Endothelial cell of umbilical vein (primary cell): ENCODE measurements at regions not wholly inside any gene's neighbourhood (a gene's known extent, or its start where the extent isn't known, plus 50 kb on each side); places are given as distances from the start of the nearest gene placed in this dataset.

Experiments
- CTCF ChIP-seq, 2 donors: IDR thresholded peaks; 1 replicate in 1 of 2; 2 replicates in 1 of 2; pipeline ENCODE4 v1.5.1; 2011; ENCODE audit warnings: low read length in 2 of 2, mild to moderate bottlenecking in 2 of 2, moderate library complexity in 2 of 2, control low read depth in 1 of 2, inconsistent platforms in 1 of 2, low read depth in 1 of 2; ENCODE audit not compliant: insufficient read depth in 1 of 2; ENCODE audit errors: extremely low read depth in 1 of 2
- FOS ChIP-seq: IDR thresholded peaks from 2 replicates; pipeline ENCODE4 v1.6.1; 2011; ENCODE audit warnings: mild to moderate bottlenecking, low read length, moderate library complexity, borderline replicate concordance; ENCODE audit not compliant: insufficient read depth
- MAX ChIP-seq: IDR thresholded peaks from 2 replicates; pipeline ENCODE4 v1.6.1; 2011; ENCODE audit not compliant: insufficient read depth, insufficient read length
- POLR2A ChIP-seq: IDR thresholded peaks from 2 replicates; pipeline ENCODE4 v1.6.1; 2012; ENCODE audit warnings: low read depth, mild to moderate bottlenecking, control low read depth, low read length

GRCh38 chr20:54846948-54847347, 371.6 kb downstream of the DOK5 start:
- TF ChIP-seq CTCF (IDR thresholded peaks at IDR 0.05; ENCODE audit: extremely low read depth in 1 of 2, insufficient read depth in 1 of 2, low read depth in 1 of 2, low read length in 2 of 2) = no peak
- TF ChIP-seq FOS = no peak
- no peak for TF ChIP-seq MAX
- TF ChIP-seq POLR2A = no peak
